ENCODE measurements at regions not wholly inside any gene's neighbourhood (a gene's known extent, or its start where the extent isn't known, plus 50 kb on each side); places are given as distances from the start of the nearest gene placed in this dataset.

DNA sequence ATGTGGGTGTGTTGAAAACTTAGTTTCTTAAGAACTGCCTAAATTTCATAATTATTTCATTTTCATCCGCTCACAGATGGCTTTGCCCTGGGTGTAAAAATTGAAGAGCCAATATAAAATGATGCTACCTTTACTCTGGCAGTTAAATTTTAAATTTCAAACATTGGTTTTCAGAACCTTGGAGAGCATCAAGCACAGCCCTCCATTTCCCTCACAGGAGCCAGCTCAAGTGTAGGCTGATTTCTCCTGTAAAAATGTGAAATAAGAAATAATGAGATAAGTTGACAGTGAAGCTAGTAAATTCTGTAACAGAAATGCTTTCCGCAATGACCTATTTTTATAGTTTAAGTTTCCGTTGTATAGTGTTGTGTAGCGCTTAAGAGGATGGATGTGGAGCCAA lies 53.9 kb upstream of the AKT3 start:
- no peak for DNase-seq (ENCODE audit: low read depth)
- CTCF ChIA-PET, result interaction anchor here (1.3 kb wide), 1 partner anchor 13 kb away, joined by 3 read pairs; no protein-coding TSS in a partner anchor
- Histone ChIP-seq H3K27me3 (ENCODE audit: control insufficient read depth, insufficient read depth, low read length) (peaks cover 5% of the 10 kb centered on the region; the same call in 1 of the 2 replicates), H3K4me3 (ENCODE audit: low read depth, low read length) (no peak overlapping the region), H3K36me3 (ENCODE audit: control insufficient read depth, insufficient read depth, low read length) (no peaks in the 10 kb centered on the region)
- TF ChIP-seq, protein P1, sequence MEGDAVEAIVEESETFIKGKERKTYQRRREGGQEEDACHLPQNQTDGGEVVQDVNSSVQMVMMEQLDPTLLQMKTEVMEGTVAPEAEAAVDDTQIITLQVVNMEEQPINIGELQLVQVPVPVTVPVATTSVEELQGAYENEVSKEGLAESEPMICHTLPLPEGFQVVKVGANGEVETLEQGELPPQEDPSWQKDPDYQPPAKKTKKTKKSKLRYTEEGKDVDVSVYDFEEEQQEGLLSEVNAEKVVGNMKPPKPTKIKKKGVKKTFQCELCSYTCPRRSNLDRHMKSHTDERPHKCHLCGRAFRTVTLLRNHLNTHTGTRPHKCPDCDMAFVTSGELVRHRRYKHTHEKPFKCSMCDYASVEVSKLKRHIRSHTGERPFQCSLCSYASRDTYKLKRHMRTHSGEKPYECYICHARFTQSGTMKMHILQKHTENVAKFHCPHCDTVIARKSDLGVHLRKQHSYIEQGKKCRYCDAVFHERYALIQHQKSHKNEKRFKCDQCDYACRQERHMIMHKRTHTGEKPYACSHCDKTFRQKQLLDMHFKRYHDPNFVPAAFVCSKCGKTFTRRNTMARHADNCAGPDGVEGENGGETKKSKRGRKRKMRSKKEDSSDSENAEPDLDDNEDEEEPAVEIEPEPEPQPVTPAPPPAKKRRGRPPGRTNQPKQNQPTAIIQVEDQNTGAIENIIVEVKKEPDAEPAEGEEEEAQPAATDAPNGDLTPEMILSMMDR (IDR thresholded peaks at IDR 0.05; ENCODE audit: insufficient read depth, low read depth, low read length), result no peak
- POLR2A ChIA-PET, result no interaction called here

DNA sequence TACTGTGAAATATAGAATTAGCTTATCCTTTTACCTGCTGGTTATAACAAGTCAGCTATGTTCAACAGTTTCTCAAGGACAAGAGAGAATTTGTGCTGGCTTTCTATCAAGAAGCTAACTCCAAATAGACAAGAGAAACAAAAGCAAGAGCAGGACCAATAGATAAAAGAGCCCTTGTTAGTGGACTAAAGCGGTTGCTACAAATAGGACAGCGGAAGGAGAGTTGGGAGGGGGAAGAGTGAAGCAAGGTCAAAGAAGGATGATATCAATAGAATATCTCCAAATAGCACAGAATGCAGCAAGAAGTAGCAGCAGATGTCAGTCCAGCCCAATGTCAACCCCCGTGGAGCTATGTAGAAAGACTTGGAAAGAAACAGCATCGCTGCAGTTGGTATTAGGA lies 53.0 kb upstream of the AKT3 start:
- Histone ChIP-seq H3K36me3 (ENCODE audit: control insufficient read depth, insufficient read depth, low read length) (no peaks in the 10 kb centered on the region), H3K4me3 (ENCODE audit: low read depth, low read length) (no peak overlapping the region), H3K27me3 (ENCODE audit: control insufficient read depth, insufficient read depth, low read length) (peaks cover 5% of the 10 kb centered on the region; the same call in 1 of the 2 replicates)
- TF ChIP-seq, protein P1 (IDR thresholded peaks at IDR 0.05; ENCODE audit: insufficient read depth, low read depth, low read length), result no peak
- no peak for DNase-seq (ENCODE audit: low read depth)
- ChIA-PET POLR2A (no interaction called here), CTCF (interaction anchor here (0.8 to 1.3 kb wide), 3 partner anchors 11 to 21 kb away, joined by 3 read pairs; no protein-coding TSS in a partner anchor)

DNA sequence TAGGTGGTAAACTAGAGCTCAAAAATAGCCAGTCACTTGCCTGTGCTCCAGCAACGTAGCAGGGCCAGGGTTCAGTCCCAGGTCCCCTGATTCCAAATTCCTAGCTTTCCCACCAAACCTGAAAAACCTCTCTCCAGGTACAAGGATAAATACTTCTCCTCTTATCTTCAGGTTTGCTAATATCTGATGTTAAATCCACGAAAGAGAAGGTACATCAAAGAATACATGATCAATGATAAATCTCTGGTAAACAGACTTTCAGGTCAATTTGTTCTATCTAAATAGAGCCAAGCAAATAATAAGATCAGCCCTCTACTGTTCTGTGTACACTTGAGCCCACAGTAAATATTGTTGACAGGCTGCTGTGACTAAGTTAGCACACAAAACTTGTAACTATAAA lies 52.1 kb upstream of the AKT3 start:
- H3K27me3 ChIP-seq (ENCODE audit: control insufficient read depth, insufficient read depth, low read length), result peaks cover 6% of the 10 kb centered on the region; the same call in 1 of the 2 replicates
- H3K4me3 ChIP-seq (ENCODE audit: low read depth, low read length), result no peak overlapping the region
- H3K36me3 ChIP-seq (ENCODE audit: control insufficient read depth, insufficient read depth, low read length), result no peaks in the 10 kb centered on the region
- DNase-seq (ENCODE audit: low read depth), result no peak
- ChIA-PET CTCF (interaction anchor here (1.3 kb wide), 1 partner anchor 15 kb away, joined by 3 read pairs; no protein-coding TSS in a partner anchor), POLR2A (no interaction called here)
- TF ChIP-seq, protein P1 (IDR thresholded peaks at IDR 0.05; ENCODE audit: insufficient read depth, low read depth, low read length), result no peak

Data from BJ (cell line).